Right lobe of liver (tissue), 4 donors: ENCODE measurements at regions not wholly inside any gene's neighbourhood (a gene's known extent, or its start where the extent isn't known, plus 50 kb on each side); places are given as distances from the start of the nearest gene placed in this dataset.

ENCODE experiments used
- POLR2A ChIP-seq: fragments of 450-650 bp; IDR thresholded peaks from one replicate; pipeline ENCODE4 v1.6.1; 2017; ENCODE audit warnings: antibody characterized with exemption, mild to moderate bottlenecking
- TF ChIP-seq, protein P1 (sequence below), 4 donors: fragments of 200-600 bp in 3 of 4; fragments of 450-650 bp in 1 of 4; IDR thresholded peaks; one replicate each; pipeline versions ENCODE4 v1.5.1 to v1.8.0; 2016 to 2022; ENCODE audit warnings: antibody characterized with exemption in 4 of 4, mild to moderate bottlenecking in 2 of 4
- donor health status: DM: no; HTN: no; CAD: no.
- donor health status: DM: no; HTN: no; CAD: no.
- donor health status: DM: no; HTN: yes; CAD: no.

DNA sequence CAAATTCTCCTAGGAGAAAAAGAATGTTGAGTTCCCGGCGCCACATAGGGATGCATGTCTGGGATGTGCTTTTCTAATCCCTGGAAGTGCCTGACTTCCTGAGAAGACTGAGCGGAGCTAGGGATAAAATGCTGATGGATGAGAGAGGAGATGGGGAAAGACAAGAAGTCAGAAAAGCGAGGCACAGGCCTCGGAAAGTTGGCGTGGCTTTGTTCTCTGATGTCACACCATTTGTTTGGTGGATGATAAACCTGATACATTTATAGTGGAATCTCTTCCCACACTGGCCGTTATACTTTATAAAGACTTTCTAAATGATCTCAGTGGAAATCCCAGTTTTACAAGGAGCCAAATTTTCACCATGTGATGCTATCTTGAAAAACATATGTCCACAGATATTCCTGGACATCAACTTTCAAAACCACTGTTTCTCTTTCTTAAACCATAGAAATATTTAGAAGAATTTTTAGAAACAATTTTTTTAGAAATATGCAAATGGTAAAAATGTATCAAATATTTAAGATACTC, 188.8 kb upstream of the SVIL start:
- TF ChIP-seq, protein P1, sequence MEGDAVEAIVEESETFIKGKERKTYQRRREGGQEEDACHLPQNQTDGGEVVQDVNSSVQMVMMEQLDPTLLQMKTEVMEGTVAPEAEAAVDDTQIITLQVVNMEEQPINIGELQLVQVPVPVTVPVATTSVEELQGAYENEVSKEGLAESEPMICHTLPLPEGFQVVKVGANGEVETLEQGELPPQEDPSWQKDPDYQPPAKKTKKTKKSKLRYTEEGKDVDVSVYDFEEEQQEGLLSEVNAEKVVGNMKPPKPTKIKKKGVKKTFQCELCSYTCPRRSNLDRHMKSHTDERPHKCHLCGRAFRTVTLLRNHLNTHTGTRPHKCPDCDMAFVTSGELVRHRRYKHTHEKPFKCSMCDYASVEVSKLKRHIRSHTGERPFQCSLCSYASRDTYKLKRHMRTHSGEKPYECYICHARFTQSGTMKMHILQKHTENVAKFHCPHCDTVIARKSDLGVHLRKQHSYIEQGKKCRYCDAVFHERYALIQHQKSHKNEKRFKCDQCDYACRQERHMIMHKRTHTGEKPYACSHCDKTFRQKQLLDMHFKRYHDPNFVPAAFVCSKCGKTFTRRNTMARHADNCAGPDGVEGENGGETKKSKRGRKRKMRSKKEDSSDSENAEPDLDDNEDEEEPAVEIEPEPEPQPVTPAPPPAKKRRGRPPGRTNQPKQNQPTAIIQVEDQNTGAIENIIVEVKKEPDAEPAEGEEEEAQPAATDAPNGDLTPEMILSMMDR (IDR thresholded peaks at IDR 0.05): no peak
- TF ChIP-seq POLR2A: no peak
